Fibroblast of lung (primary cell): ENCODE measurements at regions not wholly inside any gene's neighbourhood (a gene's known extent, or its start where the extent isn't known, plus 50 kb on each side); places are given as distances from the start of the nearest gene placed in this dataset.
"Not testable (repeated sequence)": the region's sequence is repeated elsewhere in the genome, so short reads cannot be mapped to it uniquely, and the experiment has no call there.

Source experiments
- DNase-seq, 2 donors: peaks; one replicate each; pipeline versions ENCODE4 v3.0.0 to v3.0.0-alpha.2; 2010; ENCODE audit warnings: low read depth in 2 of 2
- H2AFZ ChIP-seq: 2 replicates; pipeline ENCODE4 v1.5.1; 2012; ENCODE audit warnings: low read length, control low read depth, inconsistent platforms
- H3K27ac ChIP-seq: 2 replicates; pipeline ENCODE4 v1.5.1; 2011; ENCODE audit warnings: low read length, control low read depth; ENCODE audit not compliant: insufficient read depth
- H3K27me3 ChIP-seq: 2 replicates; pipeline ENCODE4 v1.5.1; 2011; ENCODE audit warnings: mild to moderate bottlenecking, low read length; ENCODE audit not compliant: control insufficient read depth, insufficient read depth
- H3K36me3 ChIP-seq: 2 replicates; pipeline ENCODE4 v1.5.1; 2011; ENCODE audit warnings: low read length; ENCODE audit not compliant: control insufficient read depth, insufficient read depth
- H3K4me1 ChIP-seq: 2 replicates; pipeline ENCODE4 v1.5.1; 2011; ENCODE audit warnings: low read length; ENCODE audit not compliant: control insufficient read depth, insufficient read depth; ENCODE audit errors: extremely low read depth
- H3K4me2 ChIP-seq: 2 replicates; pipeline ENCODE4 v1.5.1; 2011; ENCODE audit warnings: low read length, control low read depth; ENCODE audit not compliant: insufficient read depth; ENCODE audit errors: extremely low read depth
- H3K4me3 ChIP-seq, 4 experiments: fragments of 200-600 bp in 1 of 4; sonication (generic) in 1 of 4; replicated peaks in 1 of 4; 2 replicates each; pipeline ENCODE4 v1.5.1; 2011 to 2016; ENCODE audit warnings: low read length in 4 of 4, low read depth in 3 of 4, mild to moderate bottlenecking in 3 of 4, control low read depth in 2 of 4, inconsistent platforms in 1 of 4, mixed read lengths in 1 of 4; ENCODE audit not compliant: insufficient read depth in 1 of 4; ENCODE audit errors: control extremely low read depth in 1 of 4
- H3K79me2 ChIP-seq: 2 replicates; pipeline ENCODE4 v1.5.1; 2012; ENCODE audit warnings: mild to moderate bottlenecking, low read length, inconsistent platforms; ENCODE audit not compliant: control insufficient read depth, insufficient read depth
- H3K9ac ChIP-seq: 2 replicates; pipeline ENCODE4 v1.5.1; 2011; ENCODE audit warnings: mild to moderate bottlenecking, low read length, control low read depth; ENCODE audit not compliant: insufficient read depth
- H3K9me3 ChIP-seq: 2 replicates; pipeline ENCODE4 v1.5.1; 2012; ENCODE audit warnings: low read depth, low read length; ENCODE audit not compliant: control insufficient read depth, insufficient read depth
- H4K20me1 ChIP-seq: 2 replicates; pipeline ENCODE4 v1.5.1; 2011; ENCODE audit warnings: low read length; ENCODE audit not compliant: control insufficient read depth, insufficient read depth; ENCODE audit errors: extremely low read depth
- EZH2 ChIP-seq: IDR thresholded peaks from 2 replicates; pipeline ENCODE4 v1.5.1; 2012; ENCODE audit warnings: low read length, control low read depth, mild to moderate bottlenecking; ENCODE audit errors: missing control alignments
- TF ChIP-seq, protein P1 (sequence below), 2 donors: IDR thresholded peaks in 1 of 2; conservative IDR thresholded peaks in 1 of 2; 1 replicate in 1 of 2; 2 replicates in 1 of 2; pipeline ENCODE4 v1.5.1; 2011 to 2012; ENCODE audit warnings: low read length in 2 of 2, control low read depth in 1 of 2, inconsistent platforms in 1 of 2, low read depth in 1 of 2, mild to moderate bottlenecking in 1 of 2

DNA sequence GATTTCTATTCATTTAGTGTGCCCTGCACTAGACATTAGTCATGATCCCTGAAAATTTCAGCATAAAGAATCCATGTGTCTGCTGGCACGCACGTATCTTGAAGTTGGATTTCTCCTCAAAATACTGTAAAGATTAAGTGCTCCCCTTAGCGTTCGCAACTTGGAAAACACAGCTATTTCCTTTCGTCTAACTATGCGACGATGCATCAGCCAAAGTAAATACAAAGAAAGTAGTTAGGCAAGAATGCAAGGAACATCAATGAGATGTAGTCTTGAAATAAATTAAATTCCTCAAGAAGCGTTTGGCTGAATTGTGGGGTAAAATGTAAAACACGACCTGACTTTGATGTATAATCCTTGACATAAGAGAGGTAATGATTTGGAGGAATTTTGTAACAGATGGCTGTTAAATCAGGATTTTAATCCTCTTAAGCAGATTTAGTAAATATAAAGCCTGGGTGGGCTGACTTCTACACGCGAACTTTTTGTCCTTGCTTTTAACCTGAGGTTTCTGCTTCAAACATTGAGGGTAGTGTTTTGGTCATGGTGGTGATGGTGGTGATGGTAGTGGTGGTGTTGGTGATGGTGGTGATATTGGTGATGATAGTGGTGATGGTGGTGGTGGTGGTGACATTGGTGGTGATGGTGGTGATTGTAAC, 88.2 kb downstream of the FOXF2 start:
- no peaks in the 10 kb centered on the region for H4K20me1 ChIP-seq
- H3K4me1 ChIP-seq, result peaks cover 28% of the 10 kb centered on the region
- no peak overlapping the region for H3K9ac ChIP-seq
- no peak overlapping the region for H3K4me3 ChIP-seq
- peak; percentile 83 to 87 for DNase-seq
- no peak overlapping the region for H3K4me2 ChIP-seq
- no peak overlapping the region for H3K27ac ChIP-seq
- no peaks in the 10 kb centered on the region for H3K79me2 ChIP-seq
- no peaks in the 10 kb centered on the region for H3K36me3 ChIP-seq
- no peak for TF ChIP-seq EZH2
- TF ChIP-seq, protein P1, sequence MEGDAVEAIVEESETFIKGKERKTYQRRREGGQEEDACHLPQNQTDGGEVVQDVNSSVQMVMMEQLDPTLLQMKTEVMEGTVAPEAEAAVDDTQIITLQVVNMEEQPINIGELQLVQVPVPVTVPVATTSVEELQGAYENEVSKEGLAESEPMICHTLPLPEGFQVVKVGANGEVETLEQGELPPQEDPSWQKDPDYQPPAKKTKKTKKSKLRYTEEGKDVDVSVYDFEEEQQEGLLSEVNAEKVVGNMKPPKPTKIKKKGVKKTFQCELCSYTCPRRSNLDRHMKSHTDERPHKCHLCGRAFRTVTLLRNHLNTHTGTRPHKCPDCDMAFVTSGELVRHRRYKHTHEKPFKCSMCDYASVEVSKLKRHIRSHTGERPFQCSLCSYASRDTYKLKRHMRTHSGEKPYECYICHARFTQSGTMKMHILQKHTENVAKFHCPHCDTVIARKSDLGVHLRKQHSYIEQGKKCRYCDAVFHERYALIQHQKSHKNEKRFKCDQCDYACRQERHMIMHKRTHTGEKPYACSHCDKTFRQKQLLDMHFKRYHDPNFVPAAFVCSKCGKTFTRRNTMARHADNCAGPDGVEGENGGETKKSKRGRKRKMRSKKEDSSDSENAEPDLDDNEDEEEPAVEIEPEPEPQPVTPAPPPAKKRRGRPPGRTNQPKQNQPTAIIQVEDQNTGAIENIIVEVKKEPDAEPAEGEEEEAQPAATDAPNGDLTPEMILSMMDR (conservative IDR thresholded peaks at IDR 0.05 in 1 of 2, IDR thresholded peaks at IDR 0.05 in 1 of 2; ENCODE audit: low read depth in 1 of 2, low read length in 2 of 2), result peak in 1 of 2 donors; percentile 31
- H3K9me3 ChIP-seq, result no peaks in the 10 kb centered on the region
- no peak overlapping the region for H2AFZ ChIP-seq
- H3K27me3 ChIP-seq, result no peaks in the 10 kb centered on the region

DNA sequence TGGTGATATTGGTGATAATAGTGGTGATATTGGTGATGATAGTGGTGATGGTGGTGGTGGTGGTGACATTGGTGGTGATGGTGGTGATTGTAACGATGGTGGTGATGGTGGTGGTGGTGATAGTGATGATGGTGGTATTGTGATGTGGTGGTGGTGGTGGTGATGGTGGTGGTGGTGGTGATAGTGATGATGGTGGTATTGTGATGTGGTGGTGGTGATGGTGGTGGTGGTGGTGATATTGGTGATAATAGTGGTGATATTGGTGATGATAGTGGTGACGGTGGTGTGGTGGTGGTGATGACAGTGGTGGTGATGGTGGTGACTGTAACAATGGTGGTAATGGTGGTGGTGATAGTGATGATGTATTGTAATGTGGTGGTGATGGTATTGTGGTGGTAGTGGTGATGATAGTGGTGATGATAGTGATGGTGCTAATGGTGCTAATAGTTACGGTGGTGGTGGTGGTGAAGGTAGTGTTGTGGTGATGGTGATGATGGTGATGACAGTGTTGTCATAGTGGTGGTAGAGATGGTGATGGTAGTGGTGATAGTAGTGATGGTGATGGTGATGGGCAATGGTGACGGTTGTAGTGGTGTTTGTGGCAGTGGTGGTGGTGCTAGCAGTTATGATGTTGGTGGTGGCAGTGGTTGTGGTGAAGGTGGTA, 88.9 kb downstream of the FOXF2 start:
- H2AFZ ChIP-seq, H3K27ac ChIP-seq, H3K4me3 ChIP-seq, DNase-seq, H4K20me1 ChIP-seq, H3K27me3 ChIP-seq, H3K9ac ChIP-seq, H3K9me3 ChIP-seq, H3K79me2 ChIP-seq, H3K36me3 ChIP-seq: not testable (repeated sequence)
- Histone ChIP-seq H3K4me2 (peak overlapping the region; percentile 17), H3K4me1 (peaks cover 28% of the 10 kb centered on the region)

DNA sequence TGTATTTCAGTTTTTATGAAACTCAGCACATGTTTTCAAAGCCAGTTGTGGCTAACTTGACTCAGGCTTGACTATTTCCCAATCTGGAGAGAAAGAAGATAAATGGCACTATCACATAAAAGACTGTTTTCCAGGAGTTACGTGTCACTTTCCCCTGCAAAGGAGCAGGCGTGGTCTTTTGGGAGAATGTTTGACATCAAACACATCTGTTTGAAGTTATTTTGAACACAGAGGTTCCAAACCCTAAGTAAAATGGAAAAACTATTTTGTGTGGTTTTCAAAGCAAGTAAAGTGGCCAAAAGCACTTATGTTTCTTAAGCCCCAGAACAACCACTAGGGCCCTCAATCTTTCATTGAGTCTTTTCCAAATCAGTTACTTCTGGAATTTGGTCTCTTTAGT, 89.7 kb downstream of the FOXF2 start:
- peak overlapping the region; percentile 15 for H3K27ac ChIP-seq

More for the DNA sequence above, 89.7 kb downstream of the FOXF2 start:
- no peaks in the 10 kb centered on the region for H4K20me1 ChIP-seq
- TF ChIP-seq EZH2, result no peak
- TF ChIP-seq, protein P1 (conservative IDR thresholded peaks at IDR 0.05 in 1 of 2, IDR thresholded peaks at IDR 0.05 in 1 of 2; ENCODE audit: low read depth in 1 of 2, low read length in 2 of 2), result peak; percentile 43 to 46
- H3K4me3 ChIP-seq, result no peak overlapping the region
- no peaks in the 10 kb centered on the region for H3K27me3 ChIP-seq
- H3K4me2 ChIP-seq, result no peak overlapping the region
- H3K9me3 ChIP-seq, result no peaks in the 10 kb centered on the region
- no peaks in the 10 kb centered on the region for H3K36me3 ChIP-seq
- peak; percentile 92 to 93 for DNase-seq
- H3K9ac ChIP-seq, result no peak overlapping the region
- H2AFZ ChIP-seq, result no peak overlapping the region
- no peaks in the 10 kb centered on the region for H3K79me2 ChIP-seq
- H3K4me1 ChIP-seq, result peaks cover 28% of the 10 kb centered on the region
